Cardiac fibroblast (primary cell): ENCODE measurements at regions not wholly inside any gene's neighbourhood (a gene's known extent, or its start where the extent isn't known, plus 50 kb on each side); places are given as distances from the start of the nearest gene placed in this dataset.

Experiments used
- DNase-seq, 2 donors: peaks; one replicate each; pipeline versions ENCODE4 v3.0.0 to v3.0.0-alpha.2; 2010; ENCODE audit warnings: low read depth in 2 of 2
- H3K4me3 ChIP-seq, 2 donors: replicated peaks in 1 of 2; 1 replicate in 1 of 2; 2 replicates in 1 of 2; pipeline ENCODE4 v1.5.1; 2011; ENCODE audit warnings: low read depth in 2 of 2, low read length in 2 of 2, mild to moderate bottlenecking in 2 of 2, moderate library complexity in 1 of 2
- TF ChIP-seq, protein P1 (sequence below): IDR thresholded peaks from one replicate; pipeline ENCODE4 v1.5.1; 2011; ENCODE audit warnings: low read depth, mild to moderate bottlenecking, low read length, inconsistent platforms

DNA sequence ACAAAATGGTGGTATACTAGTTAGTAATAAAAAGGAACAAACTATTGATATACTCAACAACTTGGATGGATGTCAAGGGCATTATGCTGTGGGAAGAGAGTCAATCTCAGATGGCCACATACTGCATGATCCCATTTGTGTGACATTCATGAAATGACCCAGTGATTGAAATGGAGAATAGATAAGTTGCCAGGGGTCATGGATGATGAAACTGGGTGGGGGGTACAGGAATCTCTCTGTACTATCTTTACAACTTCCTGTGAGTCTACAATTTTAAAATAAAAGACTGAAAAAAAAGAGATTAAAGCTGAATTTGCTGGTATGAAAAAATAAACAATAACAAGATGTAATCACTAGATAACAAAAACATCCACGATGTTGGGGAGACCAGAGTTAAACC is 70.5 kb upstream of the CDYL2 start:
- DNase-seq = no peak
- TF ChIP-seq, protein P1, sequence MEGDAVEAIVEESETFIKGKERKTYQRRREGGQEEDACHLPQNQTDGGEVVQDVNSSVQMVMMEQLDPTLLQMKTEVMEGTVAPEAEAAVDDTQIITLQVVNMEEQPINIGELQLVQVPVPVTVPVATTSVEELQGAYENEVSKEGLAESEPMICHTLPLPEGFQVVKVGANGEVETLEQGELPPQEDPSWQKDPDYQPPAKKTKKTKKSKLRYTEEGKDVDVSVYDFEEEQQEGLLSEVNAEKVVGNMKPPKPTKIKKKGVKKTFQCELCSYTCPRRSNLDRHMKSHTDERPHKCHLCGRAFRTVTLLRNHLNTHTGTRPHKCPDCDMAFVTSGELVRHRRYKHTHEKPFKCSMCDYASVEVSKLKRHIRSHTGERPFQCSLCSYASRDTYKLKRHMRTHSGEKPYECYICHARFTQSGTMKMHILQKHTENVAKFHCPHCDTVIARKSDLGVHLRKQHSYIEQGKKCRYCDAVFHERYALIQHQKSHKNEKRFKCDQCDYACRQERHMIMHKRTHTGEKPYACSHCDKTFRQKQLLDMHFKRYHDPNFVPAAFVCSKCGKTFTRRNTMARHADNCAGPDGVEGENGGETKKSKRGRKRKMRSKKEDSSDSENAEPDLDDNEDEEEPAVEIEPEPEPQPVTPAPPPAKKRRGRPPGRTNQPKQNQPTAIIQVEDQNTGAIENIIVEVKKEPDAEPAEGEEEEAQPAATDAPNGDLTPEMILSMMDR = no peak

DNA sequence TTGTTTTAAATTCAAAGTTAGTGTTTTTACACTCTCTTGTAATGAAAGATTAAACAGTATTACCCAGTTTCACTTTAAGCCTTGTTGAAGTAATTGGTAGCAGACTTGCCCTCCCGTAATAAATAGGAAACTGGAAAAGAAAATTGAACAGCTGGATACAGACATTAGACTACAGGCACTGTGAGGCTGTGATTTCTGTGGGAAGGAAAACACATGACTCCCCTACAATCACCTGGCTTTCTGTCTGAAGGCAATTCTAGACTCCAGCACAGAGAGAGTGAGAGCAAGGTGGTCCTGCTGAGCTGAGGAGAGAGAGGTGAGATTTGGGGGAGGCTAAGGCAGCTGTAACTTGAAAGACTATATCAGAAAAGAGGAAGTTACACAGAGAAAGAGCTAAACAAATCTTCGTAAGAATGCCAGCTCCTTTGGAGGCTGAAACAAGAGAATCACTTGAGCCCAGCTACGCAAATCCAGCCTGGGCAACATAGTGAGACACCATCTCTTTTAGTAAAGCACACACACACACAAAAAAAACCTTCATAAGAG is 57.8 kb upstream of the CDYL2 start:
- TF ChIP-seq, protein P1 = no peak
- DNase-seq = no peak
- no peak overlapping the region for H3K4me3 ChIP-seq

More for the DNA sequence above, 70.5 kb upstream of the CDYL2 start:
- H3K4me3 ChIP-seq = no peak overlapping the region
